HG03064 (cell line): ENCODE measurements at regions not wholly inside any gene's neighbourhood (a gene's known extent, or its start where the extent isn't known, plus 50 kb on each side); places are given as distances from the start of the nearest gene placed in this dataset.
"Not testable (repeated sequence)": the region's sequence is repeated elsewhere in the genome, so short reads cannot be mapped to it uniquely, and the experiment has no call there.

ENCODE experiments used
- ATAC-seq: cut with Tn5 transposase; IDR thresholded peaks from one replicate; pipeline ENCODE4 v1.9.1; 2021; ENCODE audit warnings: low read depth; ENCODE audit not compliant: unreplicated experiment

DNA sequence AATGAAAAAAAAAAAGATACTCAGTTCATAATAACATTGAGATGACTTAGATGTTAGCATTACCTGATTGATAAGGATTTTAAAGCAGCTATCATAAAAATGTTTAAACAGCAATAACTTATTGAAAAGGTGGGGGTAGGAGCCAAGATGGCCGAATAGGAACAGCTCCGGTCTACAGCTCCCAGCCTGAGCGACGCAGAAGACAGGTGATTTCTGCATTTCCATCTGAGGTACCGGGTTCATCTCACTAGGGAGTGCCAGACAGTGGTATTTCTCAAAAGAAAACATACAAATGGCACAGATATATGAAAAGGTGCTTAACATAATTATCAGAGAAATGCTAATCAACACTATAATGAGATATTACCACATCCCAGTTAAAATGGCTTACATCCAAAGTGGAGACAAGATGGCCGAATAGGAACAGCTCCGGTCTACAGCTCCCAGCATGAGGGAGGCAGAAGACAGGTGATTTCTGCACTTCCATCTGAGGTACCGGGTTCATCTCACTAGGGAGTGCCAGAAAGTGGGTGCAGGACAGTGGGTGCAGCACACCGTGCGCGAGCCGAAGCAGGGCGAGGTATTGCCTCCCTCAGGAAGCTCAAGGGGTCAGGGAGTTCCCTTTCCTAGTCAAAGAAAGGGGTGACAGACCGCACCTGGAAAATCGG lies 66.5 kb upstream of the FGF13 start:
- not testable (repeated sequence) for ATAC-seq

DNA sequence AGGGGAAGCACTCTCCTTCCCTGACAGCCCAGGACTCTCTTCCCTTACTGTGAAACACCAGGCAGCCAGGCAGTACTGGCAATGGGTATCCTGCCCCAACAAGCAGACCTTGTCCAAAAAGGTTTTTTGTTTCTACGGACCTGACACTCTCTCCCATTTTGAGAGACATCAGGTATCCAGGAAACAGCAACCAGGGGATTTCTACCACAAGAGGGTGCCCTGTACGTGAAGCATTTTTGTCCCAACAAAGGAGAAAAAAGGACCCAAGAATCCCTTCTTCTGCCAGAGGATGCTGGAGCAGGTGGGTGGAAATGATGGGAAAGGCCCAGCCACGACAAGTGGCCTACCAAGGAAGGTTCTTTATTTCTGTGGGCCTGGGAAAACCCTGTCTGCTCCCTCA lies 65.7 kb upstream of the FGF13 start:
- no peak for ATAC-seq

DNA sequence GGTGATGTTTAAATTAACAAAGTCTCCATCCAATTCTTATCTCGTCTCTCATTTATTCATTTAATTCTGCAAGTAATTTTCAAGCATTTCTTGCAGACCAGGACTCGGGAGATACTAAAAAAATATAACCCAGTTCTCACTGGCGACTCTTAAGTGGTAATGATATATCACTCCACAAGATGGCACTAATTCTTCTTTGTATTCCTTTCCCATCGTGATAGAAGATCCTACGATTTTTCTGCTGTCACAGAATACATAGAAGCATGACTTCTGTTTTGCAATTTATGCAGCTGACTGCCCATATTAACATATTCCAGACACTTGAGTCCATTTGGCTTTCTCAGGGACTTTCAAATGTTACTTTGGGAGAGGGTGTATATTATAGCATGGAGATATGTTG lies 64.0 kb upstream of the FGF13 start:
- ATAC-seq = no peak

DNA sequence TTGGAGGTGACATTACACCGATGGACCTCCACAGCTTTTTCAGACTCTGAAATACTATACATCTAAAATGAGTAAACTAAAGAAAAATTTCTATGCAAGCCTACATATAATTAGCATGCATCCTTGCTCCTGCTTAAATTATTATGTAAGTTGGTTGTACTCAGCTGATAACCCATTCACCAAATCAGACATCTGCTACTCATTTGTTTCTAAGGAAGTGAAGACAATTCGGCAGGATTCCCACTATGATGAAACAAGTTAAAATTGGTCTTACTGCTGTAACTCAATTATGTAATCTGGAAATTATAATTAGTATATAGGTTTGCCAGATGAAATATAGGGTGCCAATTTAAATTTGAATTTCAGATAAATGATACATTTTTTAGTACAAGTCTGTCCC lies 59.5 kb upstream of the FGF13 start:
- no peak for ATAC-seq

DNA sequence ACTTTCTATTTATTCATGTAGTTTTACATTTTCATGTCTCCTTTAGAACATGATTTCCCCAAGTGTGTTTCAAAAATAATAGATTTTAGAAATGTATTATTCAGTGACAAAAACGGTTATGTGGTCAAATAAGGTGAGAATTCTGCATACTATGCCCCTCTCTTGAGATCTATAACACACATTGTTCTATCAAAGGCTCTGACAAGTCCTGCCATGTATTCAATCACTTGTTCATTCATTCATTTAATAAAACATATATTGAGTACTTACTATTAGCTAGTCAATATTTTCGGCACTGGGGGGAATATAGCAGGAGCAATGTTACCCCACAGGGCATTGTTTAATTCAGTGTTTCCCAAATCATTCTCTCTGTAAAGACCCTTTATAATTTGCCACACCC lies 58.4 kb upstream of the FGF13 start:
- ATAC-seq = no peak

DNA sequence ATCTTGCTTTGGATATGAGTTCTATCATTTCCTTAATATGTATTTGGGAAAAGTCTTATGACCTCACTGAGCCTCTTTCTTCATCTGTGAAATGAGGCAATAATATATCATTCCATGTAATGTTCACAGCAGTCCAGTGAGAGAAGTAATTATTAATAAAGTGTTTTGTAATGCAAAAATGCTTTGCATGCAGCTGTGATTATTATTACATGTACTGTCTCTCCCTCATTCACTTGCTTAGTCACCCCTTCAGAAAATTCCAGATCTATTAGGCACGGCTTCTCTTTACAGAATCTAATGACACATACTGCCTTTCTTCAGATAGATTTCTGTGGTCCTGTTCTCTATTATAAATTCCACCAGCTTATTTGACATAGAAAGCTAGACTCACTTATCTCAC lies 53.5 kb upstream of the FGF13 start:
- no peak for ATAC-seq

DNA sequence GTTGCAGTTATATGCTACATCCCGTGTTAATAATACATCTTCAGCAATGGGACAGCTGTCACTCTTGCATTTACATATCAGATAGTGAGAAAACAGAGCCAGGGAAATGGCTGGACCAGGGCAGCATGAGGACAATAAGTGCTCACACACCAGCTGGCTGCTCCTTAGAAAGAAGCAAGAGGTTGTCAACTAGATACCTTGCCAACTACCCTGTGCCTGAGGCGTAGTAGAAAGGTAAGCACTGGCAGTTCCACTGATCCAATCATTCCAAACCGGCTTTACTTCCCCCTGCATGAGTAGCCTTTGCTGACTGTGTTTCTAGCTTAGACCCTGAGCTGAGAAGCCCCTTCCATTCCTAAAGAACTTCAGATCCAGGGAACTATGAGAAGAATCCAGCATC lies 52.2 kb upstream of the FGF13 start:
- ATAC-seq = no peak

DNA sequence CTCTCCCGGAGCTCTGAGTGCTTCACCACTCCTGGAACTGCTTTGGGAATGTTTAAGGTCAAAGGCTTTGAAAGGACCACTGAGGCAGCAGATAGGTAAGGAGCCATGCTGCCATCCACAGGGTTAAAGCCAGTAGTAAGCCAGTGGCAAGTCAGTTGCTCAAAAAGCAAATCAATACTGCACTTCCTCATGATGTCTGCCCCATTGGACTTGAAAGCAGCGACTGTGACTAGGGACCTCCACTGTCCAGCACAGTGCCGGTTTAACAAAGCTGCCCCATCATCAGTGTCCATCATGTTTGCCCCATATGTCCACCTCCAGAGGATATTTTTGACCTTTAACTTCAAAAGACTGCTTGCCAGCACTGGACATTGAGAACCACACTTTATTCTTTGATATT lies 49.9 kb upstream of the FGF13 start:
- ATAC-seq = no peak
